HG02981 (cell line): ENCODE measurements at regions not wholly inside any gene's neighbourhood (a gene's known extent, or its start where the extent isn't known, plus 50 kb on each side); places are given as distances from the start of the nearest gene placed in this dataset.
A peak's percentile ranks its signal among the peaks of the same experiment; 100 is the strongest.

ENCODE experiments used
- ATAC-seq: cut with Tn5 transposase; IDR thresholded peaks from one replicate; pipeline ENCODE4 v1.9.1; 2021; ENCODE audit warnings: mild to moderate bottlenecking, moderate library complexity; ENCODE audit not compliant: unreplicated experiment

DNA sequence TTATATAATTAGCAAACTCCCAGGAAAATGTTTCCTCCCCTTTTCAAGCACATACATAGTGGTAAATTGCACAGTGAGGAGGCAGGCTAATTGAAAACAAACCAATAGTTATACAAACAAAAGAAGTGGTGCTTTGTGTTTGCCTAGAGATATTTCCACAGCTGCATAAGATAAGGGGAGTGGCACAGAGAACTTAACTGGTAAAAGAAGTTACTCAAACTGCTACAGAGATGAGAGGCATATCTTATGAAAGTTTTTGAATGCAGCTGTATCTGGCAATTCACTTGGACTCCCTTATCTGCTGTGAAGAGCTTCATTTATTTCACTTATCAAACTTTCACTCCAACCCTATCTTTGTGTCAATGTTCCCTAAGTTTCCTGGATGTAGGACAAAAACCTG, 361.2 kb upstream of the RBMY1B start:
- no peak for ATAC-seq

DNA sequence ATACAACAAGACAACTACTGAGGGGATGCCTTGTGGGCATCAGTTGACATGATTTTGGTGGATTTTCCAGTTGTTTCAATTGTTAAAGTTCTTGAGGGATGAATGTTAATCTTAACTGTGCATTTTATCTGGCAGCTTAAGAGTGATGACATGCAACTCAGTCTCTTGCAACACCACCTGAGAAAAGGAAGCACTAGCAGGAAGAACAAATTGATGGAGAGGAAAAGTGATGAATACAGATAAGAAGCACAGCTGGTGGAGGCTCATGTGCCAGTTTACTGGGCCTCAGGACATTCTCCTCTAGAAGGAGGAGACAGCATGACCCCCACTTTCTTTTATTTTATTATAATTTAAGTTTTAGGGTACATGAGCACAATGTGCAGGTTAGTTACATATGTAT, 341.3 kb upstream of the RBMY1B start:
- no peak for ATAC-seq

DNA sequence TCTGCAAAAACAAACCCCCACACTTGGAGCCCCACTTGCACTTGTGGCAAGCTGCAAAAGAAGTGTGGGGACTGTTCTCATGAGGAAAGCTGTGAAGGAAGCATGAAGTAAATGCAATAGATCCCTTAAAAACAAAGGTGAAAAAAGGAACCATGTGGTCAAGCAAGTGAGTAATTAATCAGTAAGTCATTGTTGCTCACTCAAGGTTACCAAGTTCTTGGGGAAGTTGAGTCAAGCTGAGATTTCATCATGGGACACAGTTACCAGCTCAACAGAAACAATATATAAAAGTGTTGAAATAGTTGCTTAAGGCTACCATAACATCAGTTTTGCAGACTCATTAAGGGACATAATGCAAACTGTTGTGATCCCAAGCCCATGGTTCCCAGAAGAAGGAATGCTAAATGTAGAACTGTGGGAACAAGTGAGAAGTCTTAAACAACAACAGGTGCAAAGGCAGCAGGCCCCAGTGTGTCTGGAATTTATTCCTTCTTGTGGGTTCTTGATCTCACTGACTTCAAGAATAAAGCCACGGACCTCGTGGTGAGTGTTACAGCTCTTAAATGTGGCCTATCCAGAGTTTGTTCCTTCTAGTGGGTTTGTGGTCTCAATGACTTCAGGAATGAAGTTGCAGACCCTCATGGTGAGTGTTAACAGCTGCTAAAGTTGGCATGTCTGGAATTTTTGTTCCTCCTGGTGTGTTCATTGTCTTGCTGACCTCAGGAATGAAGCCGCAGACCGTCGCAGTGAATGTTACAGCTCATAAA, 336.3 kb upstream of the RBMY1B start:
- ATAC-seq, result no peak

DNA sequence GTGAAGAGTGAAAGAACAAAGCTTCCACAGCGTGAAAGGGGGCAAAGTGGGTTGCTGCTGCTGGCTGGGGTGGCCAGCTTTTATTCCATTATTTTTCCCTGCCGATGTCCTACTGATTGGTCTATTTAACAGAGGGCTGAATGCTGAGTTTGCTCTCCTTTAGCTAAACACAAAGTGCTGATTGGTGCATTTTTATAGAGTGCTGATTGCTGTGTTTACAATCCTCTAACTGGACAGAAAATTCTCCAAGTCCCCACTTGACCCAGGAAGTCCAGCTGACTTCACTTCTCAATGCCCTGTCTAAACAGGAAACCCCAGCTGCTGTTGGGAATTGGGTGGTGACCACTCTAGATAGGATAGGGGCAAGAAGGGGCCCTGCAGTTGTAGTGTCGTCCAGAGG, 335.6 kb upstream of the RBMY1B start:
- ATAC-seq, result no peak

DNA sequence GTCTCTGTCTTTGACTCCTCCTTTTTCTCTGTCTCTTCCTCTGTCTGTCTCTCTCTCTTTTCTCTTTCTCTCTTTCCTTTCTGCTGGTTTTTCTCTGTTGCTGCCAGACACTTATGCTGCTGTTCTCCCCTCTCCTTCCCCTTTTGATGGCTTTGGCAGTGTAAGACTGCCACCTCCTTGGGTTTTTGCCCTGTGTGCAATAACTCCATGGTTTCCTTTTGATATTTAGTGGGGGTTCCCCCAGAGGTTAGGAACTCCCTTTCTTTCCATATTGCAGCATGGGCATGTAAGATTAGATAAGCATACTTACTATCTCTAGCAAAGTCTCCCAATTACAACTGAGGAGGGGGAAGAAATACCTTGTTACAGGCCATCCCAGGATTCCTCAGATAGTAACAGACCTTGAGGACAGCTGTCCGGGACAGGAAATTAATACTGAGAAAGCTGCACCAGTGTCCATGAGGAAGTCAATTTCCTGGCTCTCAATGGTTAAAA, 333.8 kb upstream of the RBMY1B start:
- ATAC-seq, result no peak

DNA sequence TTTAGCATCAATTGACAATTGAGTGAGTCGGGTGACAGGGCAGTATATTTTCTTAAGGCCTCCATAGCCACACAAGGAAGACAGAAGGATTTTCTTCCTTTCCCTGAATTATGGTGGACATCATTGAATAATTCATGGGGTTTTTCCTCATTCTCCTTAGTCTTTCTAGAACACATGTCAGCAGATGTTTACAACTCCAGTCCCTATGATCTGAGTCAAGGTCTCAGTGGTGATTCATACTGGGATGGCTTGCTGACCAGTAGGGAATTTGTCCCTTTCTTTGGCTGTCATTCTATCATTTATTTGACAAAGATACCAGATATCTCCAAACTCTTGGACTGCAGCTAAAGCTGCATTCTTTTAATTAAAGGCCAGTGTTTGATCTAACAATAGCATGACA, 332.9 kb upstream of the RBMY1B start:
- no peak for ATAC-seq

DNA sequence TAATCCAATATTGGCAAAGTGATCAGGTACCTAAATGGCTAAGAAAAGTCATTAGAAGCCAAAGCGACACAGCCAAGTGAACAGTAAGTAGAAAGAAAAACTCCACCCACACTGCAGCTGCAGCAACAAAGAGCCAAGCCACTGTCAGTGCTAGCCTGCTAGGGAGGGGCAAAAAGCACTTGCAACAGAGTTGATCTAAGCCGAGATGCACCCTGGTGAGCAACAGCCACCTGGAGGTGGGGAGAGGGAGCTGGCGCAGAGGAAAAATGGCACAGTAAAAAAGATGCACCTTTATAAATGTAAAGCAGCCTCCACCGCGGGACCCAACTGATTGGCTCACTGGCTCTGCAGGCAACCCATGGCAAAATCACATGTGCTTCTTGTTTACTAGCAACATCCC, 330.2 kb upstream of the RBMY1B start:
- no peak for ATAC-seq

DNA sequence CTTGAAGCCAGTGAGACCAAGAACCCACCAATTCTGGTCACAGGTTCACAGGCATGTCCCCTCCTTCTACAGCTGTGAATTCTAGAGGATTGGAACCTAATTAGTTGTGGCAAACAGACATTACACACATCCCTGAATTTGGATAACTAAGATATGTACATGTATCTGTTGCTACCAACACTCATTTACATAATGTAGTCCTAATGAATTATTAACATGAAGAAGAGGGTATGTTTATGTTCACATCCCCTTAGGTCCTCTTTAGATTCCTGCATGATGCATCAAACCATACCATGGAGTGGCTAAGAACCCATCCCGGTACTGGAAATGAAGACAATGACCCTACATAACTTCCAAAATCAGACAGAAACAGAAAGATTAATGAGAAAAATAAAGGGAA, 326.9 kb upstream of the RBMY1B start:
- ATAC-seq, result no peak

DNA sequence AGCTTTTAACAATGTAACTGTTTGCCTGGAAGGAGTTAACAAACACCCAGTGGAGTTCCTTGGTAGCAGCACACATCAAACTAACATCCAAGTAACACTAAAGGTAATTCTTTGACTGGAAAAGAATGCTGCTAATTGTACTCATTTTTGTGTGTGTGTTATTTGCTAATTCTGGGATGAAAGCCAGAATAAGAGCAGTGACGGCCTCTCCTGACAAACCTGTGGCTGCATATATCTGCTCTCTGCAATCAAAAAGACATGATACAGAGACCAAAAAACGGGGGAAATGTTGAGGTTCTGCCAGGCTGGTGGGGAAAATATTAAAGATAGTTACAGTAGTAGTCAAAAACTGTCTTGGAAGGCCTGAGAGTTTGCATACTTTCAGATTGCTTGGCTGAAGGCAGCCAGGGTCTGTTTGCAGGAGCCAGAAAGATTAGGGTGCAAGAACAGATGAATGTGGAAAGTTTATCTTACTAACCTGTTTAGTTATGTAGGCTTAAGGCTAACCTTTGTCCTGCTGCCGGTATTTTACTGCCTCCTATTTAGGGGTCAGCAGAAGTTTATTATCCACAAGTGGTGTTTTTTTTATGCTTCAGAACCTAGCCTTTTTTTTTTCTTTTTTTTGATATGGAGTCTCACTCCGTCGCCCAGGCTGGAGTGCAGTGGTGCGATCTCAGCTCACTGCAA, 325.6 kb upstream of the RBMY1B start:
- ATAC-seq, result no peak

DNA sequence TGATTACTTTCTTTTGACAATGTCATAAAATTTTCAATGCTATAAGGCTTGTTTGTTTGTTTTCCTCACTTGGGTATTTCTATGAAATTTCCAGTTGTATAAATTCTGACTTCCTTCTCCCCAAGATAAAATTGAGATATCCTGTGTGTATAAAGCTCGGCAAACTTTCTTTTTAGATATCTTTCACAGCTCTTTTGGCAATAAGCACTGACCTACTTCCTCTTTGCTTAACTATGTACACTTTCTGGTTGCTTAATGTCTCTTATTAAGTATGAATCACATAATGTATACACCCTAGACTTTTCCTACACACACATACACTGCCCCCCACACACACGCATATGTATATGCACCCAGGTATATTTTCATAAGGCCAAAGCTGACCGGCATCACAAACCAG, 318.4 kb upstream of the RBMY1B start:
- no peak for ATAC-seq

DNA sequence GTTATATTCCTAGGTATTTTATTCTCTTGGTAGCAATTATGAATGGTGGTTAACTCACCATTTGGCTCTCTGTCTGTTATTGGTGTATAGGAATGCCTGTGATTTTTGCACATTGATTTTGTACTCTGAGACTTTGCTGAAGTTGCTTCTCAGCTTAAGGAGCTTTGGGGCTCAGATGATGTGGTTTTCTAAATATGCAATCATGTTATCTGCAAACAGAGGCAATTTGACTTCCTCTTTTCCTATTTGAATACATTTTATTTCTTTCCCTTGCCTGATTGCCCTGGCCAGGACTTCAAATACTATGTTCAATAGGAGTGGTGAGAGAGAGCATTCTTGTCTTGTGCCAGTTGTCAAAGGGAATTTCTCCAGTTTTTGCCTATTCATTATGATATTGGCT, 310.9 kb upstream of the RBMY1B start:
- ATAC-seq, result no peak

DNA sequence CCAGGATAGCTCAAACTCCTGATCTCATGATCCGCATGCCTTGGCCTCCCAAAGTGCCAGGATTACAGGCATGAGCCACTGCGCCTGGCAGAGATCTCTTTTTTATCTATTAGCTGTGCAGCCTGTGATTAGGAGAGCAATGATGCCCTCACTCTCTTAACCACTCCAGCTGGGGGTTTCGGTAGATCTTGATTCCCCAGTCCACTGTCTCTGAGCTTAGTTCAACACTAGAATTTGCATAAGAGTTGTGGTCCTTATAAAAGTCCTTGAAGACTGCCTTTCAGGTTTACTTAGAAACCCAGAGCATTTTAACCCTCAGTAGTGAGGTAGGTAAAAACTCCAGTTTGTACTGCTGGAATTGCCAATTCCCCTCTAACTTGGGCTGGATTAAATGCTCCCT, 283.3 kb upstream of the RBMY1B start:
- ATAC-seq, result peak; percentile 98

DNA sequence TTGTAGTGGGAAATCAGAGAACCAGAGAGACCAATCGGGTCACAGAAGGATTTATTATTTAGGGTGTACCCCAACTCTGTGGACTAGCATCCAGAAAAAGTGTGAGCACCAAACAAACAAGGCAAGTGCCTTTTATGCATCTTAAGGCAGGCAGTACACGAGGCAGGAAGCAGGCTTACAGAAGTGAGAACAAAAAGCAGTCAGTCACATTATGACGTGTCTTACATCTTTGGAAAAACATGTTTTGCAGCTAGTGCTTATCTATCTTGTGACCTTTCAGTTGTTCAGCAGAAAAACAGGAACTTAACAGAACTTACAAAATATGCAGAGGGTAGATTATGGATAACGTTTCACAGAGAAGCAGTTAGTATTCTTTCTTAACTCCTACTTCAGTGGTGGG, 270.9 kb upstream of the RBMY1B start:
- ATAC-seq, result peak; percentile 93

DNA sequence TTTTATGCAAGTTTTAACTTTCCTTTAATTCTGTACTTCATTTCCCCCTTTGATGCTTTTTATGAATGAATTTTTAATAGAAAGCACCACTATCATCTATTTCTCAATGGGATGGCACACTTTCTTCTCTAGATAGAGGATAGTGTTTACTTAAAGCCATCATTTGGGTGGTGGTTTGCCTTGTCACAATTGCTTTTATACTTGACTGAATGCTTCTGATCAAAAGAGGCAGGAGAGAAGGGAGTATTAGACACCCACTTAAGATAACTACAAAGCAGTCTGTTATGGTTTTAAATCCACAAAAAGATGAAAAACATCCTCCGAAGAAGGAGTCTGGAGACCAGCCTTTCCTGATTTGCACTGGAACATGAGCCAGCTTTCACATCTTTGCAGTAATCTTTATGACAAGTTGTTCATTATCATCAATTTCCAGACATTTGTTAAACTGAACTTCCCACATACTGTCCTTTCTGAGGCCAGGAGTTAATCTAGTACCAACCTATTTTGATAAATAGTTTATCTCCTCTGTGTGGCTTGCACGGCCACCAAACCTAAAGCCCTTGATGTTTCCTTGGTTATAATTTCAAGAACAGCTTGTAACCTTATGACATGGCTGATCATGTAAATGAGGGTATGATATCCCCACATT, 270.4 kb upstream of the RBMY1B start:
- peak; percentile 12 for ATAC-seq

DNA sequence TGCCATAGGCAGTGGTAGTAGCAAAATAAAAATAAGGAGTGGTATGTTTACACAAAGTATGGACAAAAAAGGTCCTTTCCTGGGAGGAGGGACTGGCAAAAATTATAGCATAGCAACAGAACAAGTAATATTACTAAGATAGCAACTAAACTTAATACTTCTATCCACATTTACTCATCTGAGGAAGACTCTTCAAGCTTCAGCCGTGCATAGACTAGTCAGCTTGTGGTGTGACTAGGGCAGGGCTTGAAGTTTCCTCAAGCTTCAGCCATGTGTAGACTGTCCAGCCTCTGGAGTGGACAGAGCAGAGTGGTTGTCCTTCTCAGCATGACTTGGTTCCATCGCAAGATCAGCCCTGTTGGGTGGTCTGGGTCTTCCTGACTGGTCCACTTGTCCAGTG, 268.3 kb upstream of the RBMY1B start:
- ATAC-seq, result no peak

DNA sequence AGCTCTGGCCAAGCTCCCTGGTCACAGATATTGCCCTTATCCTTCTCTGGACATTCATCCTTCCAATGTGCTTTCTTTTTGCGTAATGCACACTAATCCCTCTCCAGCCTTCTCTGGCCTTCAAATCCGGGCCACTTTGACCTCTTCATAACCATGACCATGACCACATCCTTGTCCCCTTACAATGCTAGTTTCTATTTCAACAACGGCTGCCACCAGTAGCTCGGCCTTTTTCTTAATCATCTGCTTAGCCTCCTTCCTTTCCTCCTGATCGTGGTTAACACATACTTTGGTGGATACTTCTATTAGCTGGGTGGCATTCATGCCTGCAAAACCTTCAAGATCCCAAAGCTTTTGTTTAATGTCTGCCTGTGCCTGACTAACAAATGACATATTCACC, 264.4 kb upstream of the RBMY1B start:
- ATAC-seq, result peak; percentile 37

DNA sequence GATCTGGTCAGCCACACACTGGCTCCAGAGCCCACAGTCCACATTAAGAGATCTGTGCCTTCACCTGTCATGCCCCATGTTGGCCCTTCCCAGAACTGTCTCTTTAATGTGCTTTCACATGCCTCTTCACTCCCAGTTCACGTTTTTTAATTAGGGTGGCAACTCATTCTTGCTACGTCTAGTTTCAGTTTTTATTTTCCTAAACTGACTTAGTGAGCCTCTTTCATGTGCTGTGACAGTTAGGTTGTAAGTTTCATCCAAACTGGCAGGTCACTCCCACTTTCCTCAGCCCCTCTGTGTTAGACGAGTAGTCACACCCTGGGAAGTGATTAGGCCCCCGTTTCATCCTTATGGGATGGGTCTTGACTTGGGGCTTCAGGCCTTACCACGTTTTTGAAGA, 262.5 kb upstream of the RBMY1B start:
- ATAC-seq, result no peak

DNA sequence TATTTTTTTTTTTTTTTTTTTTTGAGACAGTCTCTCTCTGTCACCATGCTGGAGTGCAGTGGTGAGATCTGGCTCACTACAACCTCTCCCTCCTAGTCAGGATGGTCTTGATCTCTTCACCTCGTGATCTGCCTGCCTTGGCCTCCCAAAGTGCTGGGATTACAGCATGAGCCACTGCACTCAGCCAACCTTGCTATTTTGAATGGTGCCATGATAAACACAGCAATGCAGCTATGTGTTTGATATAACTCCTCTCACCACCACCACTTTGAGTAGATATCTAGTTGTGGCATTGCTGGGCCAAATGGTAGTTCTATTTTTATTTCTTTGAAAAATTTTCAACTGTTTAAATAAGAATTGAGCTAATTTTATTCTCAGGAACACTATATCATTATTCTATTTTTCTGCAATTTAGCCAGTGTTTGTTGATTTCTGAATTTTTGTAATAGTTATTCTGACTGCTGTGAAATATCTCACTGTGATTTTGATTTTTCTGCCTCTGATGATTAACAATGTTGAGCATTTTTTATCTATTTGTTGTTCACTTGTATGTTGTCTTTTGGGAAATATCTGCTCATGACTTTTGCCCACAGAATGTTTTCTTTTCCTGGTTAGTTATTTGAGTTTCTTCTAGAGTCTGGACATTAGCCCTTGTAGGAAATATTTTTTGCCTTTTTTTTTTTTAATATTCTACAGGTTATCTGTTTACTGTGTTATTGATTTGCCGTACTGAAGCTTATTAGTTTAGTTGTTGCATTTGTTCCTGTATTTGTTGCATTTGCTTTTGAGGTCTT, 257.5 kb upstream of the RBMY1B start:
- no peak for ATAC-seq

DNA sequence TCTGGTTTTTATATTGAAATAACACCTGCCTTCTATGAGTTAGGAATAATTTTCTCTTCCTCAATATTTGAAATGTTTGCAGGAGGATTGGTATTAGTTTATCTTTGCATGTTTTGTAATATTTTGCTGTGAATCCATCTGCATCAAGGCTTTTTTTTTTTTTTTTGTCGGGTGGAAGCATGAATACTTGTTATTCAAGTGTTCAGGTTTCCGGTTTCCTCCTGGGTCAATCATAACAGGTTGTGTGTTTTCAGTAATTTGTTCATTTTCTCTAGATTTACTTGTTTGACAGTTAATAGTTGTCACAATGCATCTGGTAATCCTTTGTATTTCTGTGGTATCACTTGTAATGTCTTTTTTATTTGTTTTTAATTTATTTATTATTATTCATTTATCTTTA, 256.7 kb upstream of the RBMY1B start:
- no peak for ATAC-seq

DNA sequence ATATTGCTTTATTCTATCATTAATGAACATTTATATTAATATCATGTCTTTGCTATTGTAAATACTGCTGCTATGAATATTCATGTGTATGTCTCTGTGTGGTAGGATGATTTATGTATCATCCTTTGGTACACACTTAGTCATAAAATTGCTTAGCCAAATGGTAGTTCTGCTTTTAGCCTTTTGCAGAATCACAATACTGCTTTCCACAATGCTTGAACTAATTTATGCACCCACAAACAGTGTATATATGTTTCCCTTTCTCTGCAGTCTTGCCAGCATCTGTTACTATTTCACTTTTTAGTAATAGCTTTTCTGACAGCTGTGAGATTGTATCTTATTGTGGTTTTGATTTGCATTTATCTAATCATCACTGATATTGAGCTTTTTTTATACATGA, 254.3 kb upstream of the RBMY1B start:
- peak; percentile 92 for ATAC-seq

DNA sequence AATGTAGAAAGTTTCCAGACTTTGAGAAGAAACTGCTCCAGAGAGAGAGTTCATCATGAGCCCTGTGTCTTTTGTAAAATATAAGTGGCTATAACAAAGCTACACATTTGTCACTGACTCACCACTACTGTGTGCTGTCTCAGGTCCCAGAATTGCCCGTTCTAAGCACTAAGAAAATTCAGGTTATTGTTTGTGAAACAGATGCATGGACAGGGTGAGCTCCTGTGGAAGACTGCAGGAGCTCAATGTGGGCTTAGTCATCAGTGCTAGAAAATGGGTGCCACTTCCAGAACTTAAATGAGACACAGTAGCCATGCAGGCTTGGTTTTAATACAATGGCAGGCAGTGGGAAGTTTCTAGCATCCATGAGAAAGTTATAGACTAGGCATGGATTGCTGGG, 251.4 kb upstream of the RBMY1B start:
- ATAC-seq, result no peak
